Cardiac muscle cell (in vitro differentiated cells and primary cell): ENCODE measurements at regions not wholly inside any gene's neighbourhood (a gene's known extent, or its start where the extent isn't known, plus 50 kb on each side); places are given as distances from the start of the nearest gene placed in this dataset.
A peak's percentile ranks its signal among the peaks of the same experiment; 100 is the strongest.

ENCODE experiments used
- DNase-seq, 2 donors: peaks; one replicate each; pipeline versions ENCODE4 v3.0.0 to v3.0.0-alpha.2; 2010 to 2017; ENCODE audit warnings: low read depth in 1 of 2, low spot score in 1 of 2
- H3K27ac ChIP-seq: fragments of 200-600 bp; sonication (generic); 2 replicates; pipeline ENCODE4 v1.5.1; 2016
- H3K27me3 ChIP-seq: fragments of 200-600 bp; sonication (generic); 2 replicates; pipeline ENCODE4 v1.6.0; 2016; ENCODE audit warnings: control low read depth
- H3K36me3 ChIP-seq: fragments of 200-600 bp; sonication (generic); 2 replicates; pipeline ENCODE4 v1.5.1; 2016; ENCODE audit warnings: control low read depth
- H3K4me1 ChIP-seq: fragments of 200-600 bp; sonication (generic); 2 replicates; pipeline ENCODE4 v1.8.1; 2017; ENCODE audit warnings: low read depth, mild to moderate bottlenecking, mixed run types
- H3K4me3 ChIP-seq: fragments of 200-600 bp; sonication (generic); 2 replicates; pipeline ENCODE4 v1.5.1; 2016; ENCODE audit warnings: mild to moderate bottlenecking
- H3K9me3 ChIP-seq: fragments of 200-600 bp; sonication (generic); 2 replicates; pipeline ENCODE4 v1.5.1; 2017; ENCODE audit warnings: low read depth, mild to moderate bottlenecking, control low read depth
- CTCF ChIP-seq: IDR thresholded peaks from 2 replicates; pipeline ENCODE4 v1.5.1; 2012; ENCODE audit warnings: low read depth, mild to moderate bottlenecking, low read length

GRCh38 chr5:8241558-8241957 is 372.6 kb downstream of the MTRR start:
- Histone ChIP-seq H3K4me3 (no peak overlapping the region), H3K27ac (no peak overlapping the region), H3K9me3 (no peaks in the 10 kb centered on the region), H3K36me3 (no peaks in the 10 kb centered on the region), H3K27me3 (no peaks in the 10 kb centered on the region), H3K4me1 (no peaks in the 10 kb centered on the region)
- TF ChIP-seq CTCF = no peak
- DNase-seq = no peak

- no peak for DNase-seq
- Histone ChIP-seq H3K27ac (no peak overlapping the region), H3K36me3 (no peaks in the 10 kb centered on the region), H3K4me1 (no peaks in the 10 kb centered on the region), H3K9me3 (no peaks in the 10 kb centered on the region), H3K27me3 (no peaks in the 10 kb centered on the region), H3K4me3 (no peak overlapping the region)
- TF ChIP-seq CTCF = peak; percentile 9
Observed at GRCh38 chr5:8247049-8247899, 378.3 kb downstream of the MTRR start.

- Histone ChIP-seq H3K27me3 (no peaks in the 10 kb centered on the region), H3K4me1 (no peaks in the 10 kb centered on the region), H3K9me3 (no peaks in the 10 kb centered on the region), H3K4me3 (no peak overlapping the region), H3K36me3 (no peaks in the 10 kb centered on the region), H3K27ac (no peak overlapping the region)
- no peak for DNase-seq
- TF ChIP-seq CTCF = no peak
Observed at GRCh38 chr5:8253376-8253775, 384.4 kb downstream of the MTRR start.

GRCh38 chr5:8254674-8255073 is 385.7 kb downstream of the MTRR start:
- no peaks in the 10 kb centered on the region for H3K36me3 ChIP-seq
- H3K4me3 ChIP-seq = no peak overlapping the region
- H3K27ac ChIP-seq = no peak overlapping the region
- no peaks in the 10 kb centered on the region for H3K27me3 ChIP-seq
- no peak for TF ChIP-seq CTCF
- no peaks in the 10 kb centered on the region for H3K9me3 ChIP-seq
- no peak for DNase-seq
- no peaks in the 10 kb centered on the region for H3K4me1 ChIP-seq

- Histone ChIP-seq H3K9me3 (no peaks in the 10 kb centered on the region), H3K27ac (no peak overlapping the region), H3K36me3 (no peaks in the 10 kb centered on the region), H3K4me1 (no peaks in the 10 kb centered on the region), H3K27me3 (no peaks in the 10 kb centered on the region), H3K4me3 (no peak overlapping the region)
- no peak for TF ChIP-seq CTCF
- DNase-seq = no peak
Observed at GRCh38 chr5:8258801-8259200, 389.9 kb downstream of the MTRR start.
